Trophoblast cell (in vitro differentiated cells and primary cell): ENCODE measurements at regions not wholly inside any gene's neighbourhood (a gene's known extent, or its start where the extent isn't known, plus 50 kb on each side); places are given as distances from the start of the nearest gene placed in this dataset.

Experiments
- DNase-seq, 2 donors: peaks; one replicate each; pipeline ENCODE4 v3.0.0-alpha.2; 2016
- H2AFZ ChIP-seq: 2 replicates; pipeline ENCODE4 v1.6.1; 2013; ENCODE audit warnings: low read length, moderate library complexity, mild to moderate bottlenecking; ENCODE audit not compliant: insufficient read depth, poor library complexity
- H2AK5ac ChIP-seq: 2 replicates; pipeline ENCODE4 v1.6.1; 2013; ENCODE audit warnings: mild to moderate bottlenecking, low read length
- H2BK120ac ChIP-seq: 2 replicates; pipeline ENCODE4 v1.6.1; 2013; ENCODE audit warnings: low read length, mild to moderate bottlenecking, moderate library complexity; ENCODE audit not compliant: insufficient read depth, poor library complexity
- H2BK12ac ChIP-seq: 2 replicates; pipeline ENCODE4 v1.6.1; 2013; ENCODE audit warnings: mild to moderate bottlenecking, low read length, moderate library complexity
- H2BK5ac ChIP-seq: 2 replicates; pipeline ENCODE4 v1.6.1; 2013; ENCODE audit warnings: low read length, low read depth, moderate library complexity, mild to moderate bottlenecking; ENCODE audit not compliant: poor library complexity
- H3K14ac ChIP-seq: 2 replicates; pipeline ENCODE4 v1.6.1; 2013; ENCODE audit warnings: mild to moderate bottlenecking, low read length
- H3K18ac ChIP-seq: 2 replicates; pipeline ENCODE4 v1.6.1; 2013; ENCODE audit warnings: mild to moderate bottlenecking, low read length
- H3K23ac ChIP-seq: 2 replicates; pipeline ENCODE4 v1.6.1; 2013; ENCODE audit warnings: low read length
- H3K27ac ChIP-seq: 2 replicates; pipeline ENCODE4 v1.5.1; 2013; ENCODE audit warnings: low read depth, mild to moderate bottlenecking, inconsistent platforms, low read length, moderate library complexity
- H3K27me3 ChIP-seq: 2 replicates; pipeline ENCODE4 v1.6.1; 2013; ENCODE audit warnings: inconsistent platforms, mild to moderate bottlenecking, low read length, moderate library complexity; ENCODE audit not compliant: insufficient read depth
- H3K36me3 ChIP-seq, 2 experiments: 1 replicate in 1 of 2; 2 replicates in 1 of 2; pipeline ENCODE4 v1.6.1; 2013; ENCODE audit warnings: low read length in 2 of 2, mild to moderate bottlenecking in 2 of 2, moderate library complexity in 1 of 2; ENCODE audit not compliant: insufficient read depth in 2 of 2, control insufficient read depth in 1 of 2
- H3K4ac ChIP-seq: 2 replicates; pipeline ENCODE4 v1.6.1; 2013; ENCODE audit warnings: low read depth, mild to moderate bottlenecking, low read length, moderate library complexity
- H3K4me1 ChIP-seq, 2 experiments: 1 replicate in 1 of 2; 2 replicates in 1 of 2; pipeline ENCODE4 v1.6.1; 2013; ENCODE audit warnings: low read length in 2 of 2, mild to moderate bottlenecking in 2 of 2, moderate library complexity in 1 of 2; ENCODE audit not compliant: insufficient read depth in 2 of 2, control insufficient read depth in 1 of 2
- H3K4me2 ChIP-seq: 2 replicates; pipeline ENCODE4 v1.6.1; 2013; ENCODE audit warnings: inconsistent platforms, mild to moderate bottlenecking, low read length, moderate library complexity
- H3K4me3 ChIP-seq: 2 replicates; pipeline ENCODE4 v1.5.1; 2013; ENCODE audit warnings: mild to moderate bottlenecking, low read depth, low read length, inconsistent platforms
- H3K79me1 ChIP-seq: one replicate; pipeline ENCODE4 v1.6.1; 2013; ENCODE audit warnings: low read length
- H3K79me2 ChIP-seq: 2 replicates; pipeline ENCODE4 v1.6.1; 2013; ENCODE audit warnings: low read length, mild to moderate bottlenecking; ENCODE audit not compliant: control insufficient read depth, insufficient read depth, poor library complexity
- H3K9ac ChIP-seq: 2 replicates; pipeline ENCODE4 v1.6.1; 2013; ENCODE audit warnings: mild to moderate bottlenecking, low read length
- H3K9me3 ChIP-seq: 2 replicates; pipeline ENCODE4 v1.6.1; 2013; ENCODE audit warnings: low read depth, mild to moderate bottlenecking, control low read depth, inconsistent platforms, low read length; ENCODE audit not compliant: insufficient read depth
- H4K12ac ChIP-seq: 2 replicates; pipeline ENCODE4 v1.6.1; 2013; ENCODE audit warnings: low read depth, mild to moderate bottlenecking, low read length, moderate library complexity
- H4K8ac ChIP-seq: 2 replicates; pipeline ENCODE4 v1.6.1; 2013; ENCODE audit warnings: low read depth, mild to moderate bottlenecking, low read length, moderate library complexity
- H4K91ac ChIP-seq: one replicate; pipeline ENCODE4 v1.6.1; 2013; ENCODE audit warnings: low read depth, mild to moderate bottlenecking, low read length, moderate library complexity
- WGBS: extraction: QIAGEN DNeasy Blood & Tissue Kit; methylation state at CpG from one replicate; pipeline ENCODE4 v1.1.7; 2013; ENCODE audit warnings: missing lambda C conversion rate; ENCODE audit not compliant: insufficient read length, insufficient coverage; ENCODE audit errors: extremely low coverage; 5-methylcytosine and 5-hydroxymethylcytosine counted together

DNA sequence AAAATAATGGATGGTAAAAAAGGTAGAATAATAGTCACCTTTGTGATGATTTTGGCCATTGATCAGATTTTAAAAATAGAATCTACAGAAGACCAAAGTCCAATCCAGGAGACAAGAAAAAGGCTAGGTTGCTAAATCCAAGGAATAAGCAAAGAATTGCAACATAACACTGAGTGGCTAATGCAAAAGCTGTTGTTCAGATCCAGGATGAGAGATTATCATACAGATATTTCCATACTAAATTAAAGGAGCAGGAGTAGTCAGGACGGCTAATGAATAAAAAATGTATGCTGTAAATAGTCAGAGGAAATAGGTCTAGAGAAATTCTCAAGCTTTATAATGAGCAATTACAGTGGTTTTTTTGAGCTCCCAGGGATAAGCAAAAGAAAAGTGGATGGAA is 745.9 kb upstream of the ACVR2A start:
- H3K79me2 ChIP-seq: no peaks in the 10 kb centered on the region
- H3K4me1 ChIP-seq: peaks cover 5 to 7% of the 10 kb centered on the region in 2 experiments
- H3K14ac ChIP-seq: no peak overlapping the region
- no peak overlapping the region for H3K27ac ChIP-seq
- H3K18ac ChIP-seq: no peak overlapping the region
- no peak overlapping the region for H4K91ac ChIP-seq
- no peak overlapping the region for H2AFZ ChIP-seq
- WGBS: no CpG with 5 or more reads among the region's 1 CpG
- H3K9me3 ChIP-seq: no peaks in the 10 kb centered on the region
- DNase-seq: no peak
- no peak overlapping the region for H2AK5ac ChIP-seq
- no peak overlapping the region for H3K4me2 ChIP-seq
- H2BK12ac ChIP-seq: no peak overlapping the region
- no peak overlapping the region for H3K23ac ChIP-seq
- no peaks in the 10 kb centered on the region for H3K36me3 ChIP-seq
- H3K4me3 ChIP-seq: no peak overlapping the region
- H3K4ac ChIP-seq: no peak overlapping the region
- H4K8ac ChIP-seq: no peak overlapping the region
- no peak overlapping the region for H2BK120ac ChIP-seq
- no peak overlapping the region for H3K9ac ChIP-seq
- H3K27me3 ChIP-seq: no peaks in the 10 kb centered on the region
- no peak overlapping the region for H4K12ac ChIP-seq
- H3K79me1 ChIP-seq: no peaks in the 10 kb centered on the region
- H2BK5ac ChIP-seq: no peak overlapping the region

DNA sequence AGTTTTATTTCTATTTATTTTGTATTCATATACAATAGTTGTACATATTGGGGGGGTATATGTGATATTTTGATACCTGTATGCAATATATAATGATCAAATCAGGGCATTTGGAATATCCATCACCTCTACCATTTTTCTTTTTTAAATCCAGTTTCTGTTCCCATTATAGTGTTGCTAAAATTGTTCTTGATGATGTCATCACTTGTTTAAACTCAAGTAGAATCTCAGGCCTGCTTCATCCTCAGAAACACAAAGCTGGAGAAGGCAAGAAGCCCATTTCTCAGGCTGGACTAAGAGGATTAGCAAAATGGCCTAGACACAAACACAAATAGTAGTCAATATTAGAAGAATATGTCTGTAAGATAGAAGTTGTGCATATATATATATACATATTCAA is 747.1 kb upstream of the ACVR2A start:
- H2AK5ac ChIP-seq: no peak overlapping the region
- H2BK120ac ChIP-seq: no peak overlapping the region
- H3K79me1 ChIP-seq: no peaks in the 10 kb centered on the region
- no peak overlapping the region for H4K8ac ChIP-seq
- no peaks in the 10 kb centered on the region for H3K36me3 ChIP-seq
- no peaks in the 10 kb centered on the region for H3K79me2 ChIP-seq
- no peak for DNase-seq
- no peak overlapping the region for H3K18ac ChIP-seq
- H3K4ac ChIP-seq: no peak overlapping the region
- H4K91ac ChIP-seq: no peak overlapping the region
- no peak overlapping the region for H3K27ac ChIP-seq
- no peak overlapping the region for H2BK12ac ChIP-seq
- H2BK5ac ChIP-seq: no peak overlapping the region
- H2AFZ ChIP-seq: no peak overlapping the region
- no peak overlapping the region for H3K9ac ChIP-seq
- no peak overlapping the region for H4K12ac ChIP-seq
- H3K4me1 ChIP-seq: peaks cover 5 to 7% of the 10 kb centered on the region in 2 experiments
- H3K4me2 ChIP-seq: no peak overlapping the region
- no peaks in the 10 kb centered on the region for H3K9me3 ChIP-seq
- H3K4me3 ChIP-seq: no peak overlapping the region
- no peak overlapping the region for H3K14ac ChIP-seq
- H3K23ac ChIP-seq: no peak overlapping the region
- H3K27me3 ChIP-seq: no peaks in the 10 kb centered on the region

DNA sequence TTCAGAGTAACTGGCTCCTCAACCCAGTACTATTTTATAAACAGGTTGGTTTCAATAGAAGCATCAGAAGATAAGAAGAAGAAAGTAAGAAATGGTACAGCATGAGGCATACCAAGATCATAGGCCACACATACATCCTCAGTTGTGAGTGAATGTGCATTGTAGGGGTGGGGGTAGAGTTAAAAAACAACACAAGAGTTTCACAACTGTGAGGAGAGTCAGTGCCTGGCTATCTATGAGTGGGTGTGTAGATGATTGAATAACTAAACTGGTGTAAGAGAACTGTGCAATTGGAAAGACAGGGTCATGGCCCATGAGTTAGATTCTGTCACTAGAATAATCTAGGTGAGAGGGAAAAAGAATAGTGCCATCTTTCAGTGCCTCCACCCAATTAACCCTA is 748.2 kb upstream of the ACVR2A start:
- Histone ChIP-seq H3K79me2 (no peaks in the 10 kb centered on the region), H3K23ac (no peak overlapping the region), H2AFZ (no peak overlapping the region)

DNA sequence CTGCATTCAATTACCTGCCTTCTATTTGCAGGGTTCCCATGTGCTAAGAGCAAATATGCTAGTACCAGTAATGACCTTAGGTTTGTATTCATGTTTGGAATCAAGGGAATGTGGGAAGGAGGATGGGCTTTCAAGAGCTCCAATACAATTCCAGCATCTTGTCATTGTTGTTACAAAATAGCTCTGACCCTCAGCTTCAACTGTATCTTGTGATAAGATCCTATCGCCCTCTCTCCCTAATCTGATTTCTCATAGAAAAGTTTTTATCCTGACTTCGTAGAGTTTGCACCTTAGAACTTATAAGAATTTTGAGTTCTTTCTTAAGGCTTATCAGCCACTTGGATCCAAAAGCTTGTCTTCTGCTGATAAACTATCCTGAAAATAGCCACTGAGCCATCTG is 749.5 kb upstream of the ACVR2A start:
- H2AK5ac ChIP-seq: no peak overlapping the region
- no peak overlapping the region for H3K14ac ChIP-seq
- no peak overlapping the region for H3K4ac ChIP-seq
- no peak overlapping the region for H3K23ac ChIP-seq
- no peak overlapping the region for H3K27ac ChIP-seq
- no CpG with 5 or more reads among the region's 2 CpGs for WGBS
- H3K79me1 ChIP-seq: no peaks in the 10 kb centered on the region
- H4K91ac ChIP-seq: no peak overlapping the region
- no peak overlapping the region for H3K9ac ChIP-seq
- no peak overlapping the region for H2AFZ ChIP-seq
- no peaks in the 10 kb centered on the region for H3K27me3 ChIP-seq
- no peak overlapping the region for H4K8ac ChIP-seq
- no peak overlapping the region for H2BK12ac ChIP-seq
- H3K4me2 ChIP-seq: no peak overlapping the region
- no peak overlapping the region for H4K12ac ChIP-seq
- no peaks in the 10 kb centered on the region for H3K36me3 ChIP-seq
- no peak overlapping the region for H2BK5ac ChIP-seq
- H3K4me1 ChIP-seq: peaks cover 5 to 6% of the 10 kb centered on the region in 2 experiments
- no peaks in the 10 kb centered on the region for H3K79me2 ChIP-seq
- peak; percentile 59 to 94 for DNase-seq
- H3K4me3 ChIP-seq: no peak overlapping the region
- H3K9me3 ChIP-seq: no peaks in the 10 kb centered on the region
- H2BK120ac ChIP-seq: no peak overlapping the region
- H3K18ac ChIP-seq: no peak overlapping the region

More for the DNA sequence above, 748.2 kb upstream of the ACVR2A start:
- no peak for DNase-seq
- H3K9me3 ChIP-seq: no peaks in the 10 kb centered on the region
- no peak overlapping the region for H2BK12ac ChIP-seq
- no peak overlapping the region for H3K4me2 ChIP-seq
- no peak overlapping the region for H2AK5ac ChIP-seq
- H3K27me3 ChIP-seq: no peaks in the 10 kb centered on the region
- no peak overlapping the region for H3K27ac ChIP-seq
- no peak overlapping the region for H4K91ac ChIP-seq
- H3K4me1 ChIP-seq: peaks cover 5 to 7% of the 10 kb centered on the region in 2 experiments
- H3K14ac ChIP-seq: no peak overlapping the region
- H3K4ac ChIP-seq: no peak overlapping the region
- H2BK5ac ChIP-seq: no peak overlapping the region
- no peak overlapping the region for H4K8ac ChIP-seq
- H3K18ac ChIP-seq: no peak overlapping the region
- no peaks in the 10 kb centered on the region for H3K36me3 ChIP-seq
- H4K12ac ChIP-seq: no peak overlapping the region
- H2BK120ac ChIP-seq: no peak overlapping the region
- no peaks in the 10 kb centered on the region for H3K79me1 ChIP-seq
- no peak overlapping the region for H3K4me3 ChIP-seq
- no peak overlapping the region for H3K9ac ChIP-seq

DNA sequence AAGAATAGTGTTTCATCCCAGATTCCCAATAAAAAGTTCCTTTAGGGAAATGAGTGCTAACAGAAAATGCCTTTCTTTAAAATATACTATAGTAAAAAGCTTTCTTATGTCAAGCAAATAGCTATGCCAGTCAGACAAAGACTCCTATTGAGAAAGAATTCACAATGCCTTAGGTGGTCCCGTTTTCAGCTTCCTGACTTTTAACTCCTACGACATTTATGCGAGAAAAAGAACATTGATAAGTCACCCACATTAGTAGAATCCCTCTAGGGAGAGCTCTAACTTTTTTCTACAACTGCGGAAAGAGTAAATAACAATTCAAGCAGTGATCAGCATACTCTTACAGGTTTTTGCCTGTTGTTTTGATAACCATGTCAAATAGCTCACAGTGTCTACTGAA is 750.8 kb upstream of the ACVR2A start:
- Histone ChIP-seq H3K27me3 (no peaks in the 10 kb centered on the region), H2AFZ (no peak overlapping the region), H3K36me3 (no peaks in the 10 kb centered on the region), H3K4ac (no peak overlapping the region), H3K4me1 (no peaks in the 10 kb centered on the region), H2BK5ac (no peak overlapping the region), H3K14ac (no peak overlapping the region), H2BK120ac (no peak overlapping the region), H3K9me3 (no peaks in the 10 kb centered on the region), H3K4me3 (no peak overlapping the region), H3K4me2 (no peak overlapping the region), H3K9ac (no peak overlapping the region), H3K79me2 (no peaks in the 10 kb centered on the region), H3K23ac (no peak overlapping the region), H2AK5ac (no peak overlapping the region), H3K18ac (no peak overlapping the region), H2BK12ac (no peak overlapping the region), H4K91ac (no peak overlapping the region), H4K8ac (no peak overlapping the region), H3K79me1 (no peaks in the 10 kb centered on the region), H3K27ac (no peak overlapping the region), H4K12ac (no peak overlapping the region)
- no CpG with 5 or more reads among the region's 4 CpGs for WGBS
- DNase-seq: no peak
